Activated naive CD4-positive, alpha-beta T cell treated with anti-CD3 and anti-CD28 coated beads, Interleukin-2, amount 50 U/mL, for 24 hours (primary cell): ENCODE measurements at regions not wholly inside any gene's neighbourhood (a gene's known extent, or its start where the extent isn't known, plus 50 kb on each side); places are given as distances from the start of the nearest gene placed in this dataset.
"Not testable (repeated sequence)": the region's sequence is repeated elsewhere in the genome, so short reads cannot be mapped to it uniquely, and the experiment has no call there.

ENCODE experiments used
- H3K27ac Mint-ChIP-seq: one replicate; pipeline ENCODE4 v1.8.0; 2021; ENCODE audit warnings: mild to moderate bottlenecking, mixed read lengths
- H3K27me3 Mint-ChIP-seq: one replicate; pipeline ENCODE4 v1.8.0; 2021; ENCODE audit warnings: mixed read lengths
- H3K36me3 Mint-ChIP-seq: one replicate; pipeline ENCODE4 v1.8.0; 2021; ENCODE audit warnings: mixed read lengths
- H3K4me1 Mint-ChIP-seq: one replicate; pipeline ENCODE4 v1.8.0; 2021; ENCODE audit warnings: mixed read lengths
- H3K4me3 Mint-ChIP-seq: one replicate; pipeline ENCODE4 v1.8.0; 2021; ENCODE audit warnings: mild to moderate bottlenecking, mixed read lengths
- H3K9me3 Mint-ChIP-seq: one replicate; pipeline ENCODE4 v1.8.0; 2021; ENCODE audit warnings: mixed read lengths

- no peaks in the 10 kb centered on the region for H3K4me1 Mint-ChIP-seq
- no peaks in the 10 kb centered on the region for H3K36me3 Mint-ChIP-seq
- H3K4me3 Mint-ChIP-seq: no peak overlapping the region
- H3K27me3 Mint-ChIP-seq: no peaks in the 10 kb centered on the region
- peaks cover 7% of the 10 kb centered on the region for H3K9me3 Mint-ChIP-seq
- H3K27ac Mint-ChIP-seq: no peak overlapping the region
Observed at GRCh38 chr4:171246948-171247347, 566.3 kb upstream of the GALNTL6 start.

GRCh38 chr4:171242831-171243230, 570.4 kb upstream of the GALNTL6 start:
- no peaks in the 10 kb centered on the region for H3K4me1 Mint-ChIP-seq
- no peak overlapping the region for H3K27ac Mint-ChIP-seq
- H3K27me3 Mint-ChIP-seq: no peaks in the 10 kb centered on the region
- no peak overlapping the region for H3K4me3 Mint-ChIP-seq
- H3K36me3 Mint-ChIP-seq: no peaks in the 10 kb centered on the region
- peaks cover 7% of the 10 kb centered on the region for H3K9me3 Mint-ChIP-seq

GRCh38 chr4:171239196-171239595, 574.0 kb upstream of the GALNTL6 start:
- Mint-ChIP-seq H3K27ac (no peak overlapping the region), H3K36me3 (no peaks in the 10 kb centered on the region), H3K4me3 (no peak overlapping the region), H3K4me1 (no peaks in the 10 kb centered on the region), H3K9me3 (peaks cover 3% of the 10 kb centered on the region), H3K27me3 (no peaks in the 10 kb centered on the region)

GRCh38 chr4:171235521-171235920, 577.7 kb upstream of the GALNTL6 start:
- Mint-ChIP-seq H3K4me3 (no peak overlapping the region), H3K36me3 (no peaks in the 10 kb centered on the region), H3K27ac (no peak overlapping the region), H3K27me3 (no peaks in the 10 kb centered on the region), H3K9me3 (peaks cover under 1% of the 10 kb centered on the region), H3K4me1 (no peaks in the 10 kb centered on the region)

- not testable (repeated sequence) for H3K36me3 Mint-ChIP-seq, H3K27ac Mint-ChIP-seq, H3K4me3 Mint-ChIP-seq, H3K27me3 Mint-ChIP-seq, H3K9me3 Mint-ChIP-seq, H3K4me1 Mint-ChIP-seq
Observed at GRCh38 chr4:171229354-171229753, 583.9 kb upstream of the GALNTL6 start.

GRCh38 chr4:171221181-171221580, 592.0 kb upstream of the GALNTL6 start:
- Mint-ChIP-seq H3K36me3 (no peaks in the 10 kb centered on the region), H3K4me1 (no peaks in the 10 kb centered on the region), H3K9me3 (peaks cover 17% of the 10 kb centered on the region)

GRCh38 chr4:171203425-171203824, 609.8 kb upstream of the GALNTL6 start:
- no peak overlapping the region for H3K27ac Mint-ChIP-seq
- H3K4me1 Mint-ChIP-seq: no peaks in the 10 kb centered on the region
- no peaks in the 10 kb centered on the region for H3K36me3 Mint-ChIP-seq
- no peaks in the 10 kb centered on the region for H3K27me3 Mint-ChIP-seq
- peaks cover 13% of the 10 kb centered on the region for H3K9me3 Mint-ChIP-seq
- no peak overlapping the region for H3K4me3 Mint-ChIP-seq

More at GRCh38 chr4:171221181-171221580, 592.0 kb upstream of the GALNTL6 start:
- Mint-ChIP-seq H3K27ac (no peak overlapping the region), H3K4me3 (no peak overlapping the region), H3K27me3 (no peaks in the 10 kb centered on the region)

GRCh38 chr4:171202908-171203307, 610.3 kb upstream of the GALNTL6 start:
- H3K4me1 Mint-ChIP-seq: no peaks in the 10 kb centered on the region
- H3K27me3 Mint-ChIP-seq: no peaks in the 10 kb centered on the region
- no peak overlapping the region for H3K4me3 Mint-ChIP-seq
- H3K27ac Mint-ChIP-seq: no peak overlapping the region
- no peaks in the 10 kb centered on the region for H3K36me3 Mint-ChIP-seq
- H3K9me3 Mint-ChIP-seq: peaks cover 13% of the 10 kb centered on the region

GRCh38 chr4:171186700-171187099, 626.5 kb upstream of the GALNTL6 start:
- no peaks in the 10 kb centered on the region for H3K27me3 Mint-ChIP-seq
- H3K27ac Mint-ChIP-seq: no peak overlapping the region
- peaks cover 7% of the 10 kb centered on the region for H3K9me3 Mint-ChIP-seq
- no peaks in the 10 kb centered on the region for H3K4me1 Mint-ChIP-seq
- no peak overlapping the region for H3K4me3 Mint-ChIP-seq
- H3K36me3 Mint-ChIP-seq: no peaks in the 10 kb centered on the region

GRCh38 chr4:171181090-171181489, 632.1 kb upstream of the GALNTL6 start:
- Mint-ChIP-seq H3K27me3 (no peaks in the 10 kb centered on the region), H3K27ac (no peak overlapping the region), H3K36me3 (no peaks in the 10 kb centered on the region), H3K4me1 (no peaks in the 10 kb centered on the region), H3K4me3 (no peak overlapping the region), H3K9me3 (no peaks in the 10 kb centered on the region)

- no peaks in the 10 kb centered on the region for H3K36me3 Mint-ChIP-seq
- no peak overlapping the region for H3K27ac Mint-ChIP-seq
- H3K4me1 Mint-ChIP-seq: no peaks in the 10 kb centered on the region
- no peaks in the 10 kb centered on the region for H3K27me3 Mint-ChIP-seq
- H3K4me3 Mint-ChIP-seq: no peak overlapping the region
- H3K9me3 Mint-ChIP-seq: peaks cover 22% of the 10 kb centered on the region
Observed at GRCh38 chr4:171170671-171171070, 642.5 kb upstream of the GALNTL6 start.

GRCh38 chr4:171169396-171169795, 643.8 kb upstream of the GALNTL6 start:
- Mint-ChIP-seq H3K36me3 (no peaks in the 10 kb centered on the region), H3K27ac (no peak overlapping the region), H3K4me3 (no peak overlapping the region), H3K9me3 (peaks cover 22% of the 10 kb centered on the region), H3K4me1 (no peaks in the 10 kb centered on the region), H3K27me3 (no peaks in the 10 kb centered on the region)

- no peak overlapping the region for H3K4me3 Mint-ChIP-seq
- no peaks in the 10 kb centered on the region for H3K27me3 Mint-ChIP-seq
- no peaks in the 10 kb centered on the region for H3K36me3 Mint-ChIP-seq
- H3K27ac Mint-ChIP-seq: no peak overlapping the region
- H3K4me1 Mint-ChIP-seq: no peaks in the 10 kb centered on the region
- peaks cover 18% of the 10 kb centered on the region for H3K9me3 Mint-ChIP-seq
Observed at GRCh38 chr4:171162478-171162877, 650.7 kb upstream of the GALNTL6 start.

GRCh38 chr4:171157462-171158082, 655.6 kb upstream of the GALNTL6 start:
- Mint-ChIP-seq H3K4me3 (no peak overlapping the region), H3K36me3 (no peaks in the 10 kb centered on the region), H3K4me1 (no peaks in the 10 kb centered on the region), H3K27ac (no peak overlapping the region), H3K27me3 (no peaks in the 10 kb centered on the region), H3K9me3 (peaks cover 4% of the 10 kb centered on the region)

- no peak overlapping the region for H3K27ac Mint-ChIP-seq
Observed at GRCh38 chr4:171142639-171143038, 670.6 kb upstream of the GALNTL6 start.

GRCh38 chr4:171142045-171142444, 671.2 kb upstream of the GALNTL6 start:
- no peaks in the 10 kb centered on the region for H3K4me1 Mint-ChIP-seq
- no peaks in the 10 kb centered on the region for H3K36me3 Mint-ChIP-seq
- peaks cover 5% of the 10 kb centered on the region for H3K9me3 Mint-ChIP-seq
- no peaks in the 10 kb centered on the region for H3K27me3 Mint-ChIP-seq
- H3K27ac Mint-ChIP-seq: no peak overlapping the region
- H3K4me3 Mint-ChIP-seq: no peak overlapping the region

More at GRCh38 chr4:171142639-171143038, 670.6 kb upstream of the GALNTL6 start:
- no peak overlapping the region for H3K4me3 Mint-ChIP-seq
- no peaks in the 10 kb centered on the region for H3K4me1 Mint-ChIP-seq
- no peaks in the 10 kb centered on the region for H3K36me3 Mint-ChIP-seq
- no peaks in the 10 kb centered on the region for H3K27me3 Mint-ChIP-seq
- peaks cover 5% of the 10 kb centered on the region for H3K9me3 Mint-ChIP-seq

- Mint-ChIP-seq H3K4me1 (no peaks in the 10 kb centered on the region), H3K27ac (no peak overlapping the region), H3K4me3 (no peak overlapping the region), H3K27me3 (no peaks in the 10 kb centered on the region), H3K9me3 (peaks cover 10% of the 10 kb centered on the region), H3K36me3 (no peaks in the 10 kb centered on the region)
Observed at GRCh38 chr4:171130256-171130801, 682.9 kb upstream of the GALNTL6 start.
